Suprapubic skin (tissue), 4 donors: ENCODE measurements at regions not wholly inside any gene's neighbourhood (a gene's known extent, or its start where the extent isn't known, plus 50 kb on each side); places are given as distances from the start of the nearest gene placed in this dataset.

Experiments
- DNase-seq, 2 donors: peaks; one replicate each; pipeline ENCODE4 v3.0.0-alpha.2; 2019; ENCODE audit warnings: low spot score in 2 of 2
- H3K27ac ChIP-seq: fragments of 200-600 bp; sonication (generic); one replicate; pipeline ENCODE4 v1.5.1; 2019
- H3K27me3 ChIP-seq: fragments of 200-600 bp; sonication (generic); one replicate; pipeline ENCODE4 v1.5.1; 2019
- H3K36me3 ChIP-seq: fragments of 200-600 bp; sonication (generic); one replicate; pipeline ENCODE4 v1.5.1; 2019
- H3K4me1 ChIP-seq: fragments of 200-600 bp; sonication (generic); one replicate; pipeline ENCODE4 v1.5.1; 2019
- H3K4me3 ChIP-seq: fragments of 200-600 bp; sonication (generic); one replicate; pipeline ENCODE4 v1.5.1; 2019; ENCODE audit warnings: mild to moderate bottlenecking
- H3K9me3 ChIP-seq: fragments of 200-600 bp; sonication (generic); one replicate; pipeline ENCODE4 v1.5.1; 2019
- EP300 ChIP-seq: sonication (generic); formaldehyde crosslinking; IDR thresholded peaks from one replicate; pipeline ENCODE4 v1.6.1; 2017; ENCODE audit warnings: antibody characterized with exemption
- POLR2A ChIP-seq, 2 donors: fragments of 450-650 bp; IDR thresholded peaks; one replicate each; pipeline ENCODE4 v1.6.1; 2017; ENCODE audit warnings: antibody characterized with exemption in 2 of 2, mild to moderate bottlenecking in 2 of 2, moderate library complexity in 2 of 2
- POLR2AphosphoS5 ChIP-seq, 3 donors: sonication (generic); formaldehyde crosslinking; IDR thresholded peaks; one replicate each; pipeline ENCODE4 v1.6.1; 2017; ENCODE audit warnings: antibody characterized with exemption in 3 of 3
- WGBS: methylation state at CpG from one replicate; pipeline ENCODE4 v1.1.5; 2018; 5-methylcytosine and 5-hydroxymethylcytosine counted together
- TF ChIP-seq, protein P1 (sequence below), 2 donors: fragments of 200-600 bp in 1 of 2; fragments of 450-650 bp in 1 of 2; sonication (generic) in 1 of 2; IDR thresholded peaks; one replicate each; pipeline ENCODE4 v1.5.1; 2016 to 2019; ENCODE audit warnings: antibody characterized with exemption in 2 of 2, mild to moderate bottlenecking in 1 of 2, moderate library complexity in 1 of 2

GRCh38 chr13:72145383-72145782 lies 278.4 kb upstream of the DACH1 start:
- H3K9me3 ChIP-seq, result no peaks in the 10 kb centered on the region
- TF ChIP-seq, protein P1, sequence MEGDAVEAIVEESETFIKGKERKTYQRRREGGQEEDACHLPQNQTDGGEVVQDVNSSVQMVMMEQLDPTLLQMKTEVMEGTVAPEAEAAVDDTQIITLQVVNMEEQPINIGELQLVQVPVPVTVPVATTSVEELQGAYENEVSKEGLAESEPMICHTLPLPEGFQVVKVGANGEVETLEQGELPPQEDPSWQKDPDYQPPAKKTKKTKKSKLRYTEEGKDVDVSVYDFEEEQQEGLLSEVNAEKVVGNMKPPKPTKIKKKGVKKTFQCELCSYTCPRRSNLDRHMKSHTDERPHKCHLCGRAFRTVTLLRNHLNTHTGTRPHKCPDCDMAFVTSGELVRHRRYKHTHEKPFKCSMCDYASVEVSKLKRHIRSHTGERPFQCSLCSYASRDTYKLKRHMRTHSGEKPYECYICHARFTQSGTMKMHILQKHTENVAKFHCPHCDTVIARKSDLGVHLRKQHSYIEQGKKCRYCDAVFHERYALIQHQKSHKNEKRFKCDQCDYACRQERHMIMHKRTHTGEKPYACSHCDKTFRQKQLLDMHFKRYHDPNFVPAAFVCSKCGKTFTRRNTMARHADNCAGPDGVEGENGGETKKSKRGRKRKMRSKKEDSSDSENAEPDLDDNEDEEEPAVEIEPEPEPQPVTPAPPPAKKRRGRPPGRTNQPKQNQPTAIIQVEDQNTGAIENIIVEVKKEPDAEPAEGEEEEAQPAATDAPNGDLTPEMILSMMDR (IDR thresholded peaks at IDR 0.05), result no peak
- no peak for TF ChIP-seq EP300
- TF ChIP-seq POLR2AphosphoS5 (IDR thresholded peaks at IDR 0.05), result no peak
- no peak for TF ChIP-seq POLR2A (IDR thresholded peaks at IDR 0.05)
- no peak for DNase-seq
- no peak overlapping the region for H3K4me3 ChIP-seq
- H3K27me3 ChIP-seq, result no peaks in the 10 kb centered on the region
- peaks cover 12% of the 10 kb centered on the region for H3K4me1 ChIP-seq
- no peak overlapping the region for H3K27ac ChIP-seq
- no peaks in the 10 kb centered on the region for H3K36me3 ChIP-seq
- WGBS, result 81% methylated on average over 2 of the region's 2 CpGs

GRCh38 chr13:72144636-72145035 lies 277.6 kb upstream of the DACH1 start:
- Histone ChIP-seq H3K4me1 (peaks cover 12% of the 10 kb centered on the region), H3K4me3 (no peak overlapping the region), H3K27ac (no peak overlapping the region), H3K27me3 (no peaks in the 10 kb centered on the region), H3K9me3 (no peaks in the 10 kb centered on the region), H3K36me3 (no peaks in the 10 kb centered on the region)
- TF ChIP-seq, protein P1 (IDR thresholded peaks at IDR 0.05), result no peak
- TF ChIP-seq POLR2AphosphoS5 (IDR thresholded peaks at IDR 0.05), result no peak
- TF ChIP-seq EP300, result no peak
- TF ChIP-seq POLR2A (IDR thresholded peaks at IDR 0.05), result no peak
- no peak for DNase-seq

- WGBS, result 25% methylated on average over 3 of the region's 3 CpGs
- DNase-seq, result no peak
- H3K9me3 ChIP-seq, result no peaks in the 10 kb centered on the region
- no peaks in the 10 kb centered on the region for H3K27me3 ChIP-seq
- peaks cover 12% of the 10 kb centered on the region for H3K4me1 ChIP-seq
- H3K27ac ChIP-seq, result no peak overlapping the region
- no peak overlapping the region for H3K4me3 ChIP-seq
- H3K36me3 ChIP-seq, result no peaks in the 10 kb centered on the region
- TF ChIP-seq, protein P1 (IDR thresholded peaks at IDR 0.05), result no peak
- TF ChIP-seq POLR2AphosphoS5 (IDR thresholded peaks at IDR 0.05), result no peak
- no peak for TF ChIP-seq EP300
- TF ChIP-seq POLR2A (IDR thresholded peaks at IDR 0.05), result no peak
These were observed 275.0 kb upstream of the DACH1 start for GRCh38 chr13:72141855-72142519.

DNA sequence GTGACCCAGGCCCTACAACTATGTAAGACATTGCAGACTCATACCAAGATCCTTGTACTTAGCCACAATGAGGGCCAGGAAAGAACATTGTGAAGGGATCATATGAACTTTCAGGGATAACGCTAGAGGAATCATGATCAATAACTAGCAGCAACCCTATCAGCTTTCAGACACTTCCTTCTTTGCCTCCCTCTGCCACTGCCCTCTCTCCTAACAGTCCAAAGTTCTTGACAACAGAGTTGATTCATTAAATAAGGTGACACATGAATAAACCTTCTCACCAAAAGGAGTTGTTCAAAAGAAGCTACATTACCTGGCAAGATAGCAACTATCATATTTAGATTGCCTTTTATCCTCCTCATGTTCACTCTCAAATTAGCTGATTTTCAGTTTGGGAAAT lies 272.2 kb upstream of the DACH1 start:
- Histone ChIP-seq H3K4me3 (no peak overlapping the region), H3K27ac (no peak overlapping the region), H3K36me3 (no peaks in the 10 kb centered on the region), H3K4me1 (peaks cover 12% of the 10 kb centered on the region), H3K27me3 (no peaks in the 10 kb centered on the region), H3K9me3 (no peaks in the 10 kb centered on the region)
- DNase-seq, result no peak
- WGBS, result 30% methylated on average over 1 of the region's 1 CpG
- no peak for TF ChIP-seq POLR2A (IDR thresholded peaks at IDR 0.05)
- TF ChIP-seq, protein P1 (IDR thresholded peaks at IDR 0.05), result no peak
- no peak for TF ChIP-seq EP300
- TF ChIP-seq POLR2AphosphoS5 (IDR thresholded peaks at IDR 0.05), result no peak

DNA sequence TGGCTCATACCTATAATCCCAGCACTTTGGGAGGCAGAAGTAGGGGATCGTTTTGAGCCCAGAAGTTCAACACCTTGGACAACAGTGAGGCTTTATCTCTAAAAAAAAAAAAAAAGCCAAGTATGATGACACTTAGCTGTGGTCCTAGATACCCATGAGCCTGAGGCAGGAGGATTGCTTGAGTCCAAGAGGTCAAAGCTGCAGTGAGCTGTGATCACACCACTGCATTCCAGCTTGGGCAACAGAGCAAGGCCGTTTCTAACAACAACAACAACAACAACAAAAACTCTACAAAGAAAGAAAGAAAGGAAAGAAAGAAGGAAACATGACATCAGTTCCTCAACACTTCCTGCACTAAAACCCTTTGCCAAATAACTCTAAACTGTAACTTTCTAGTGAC lies 265.1 kb upstream of the DACH1 start:
- H3K4me1 ChIP-seq, result no peaks in the 10 kb centered on the region
- TF ChIP-seq POLR2A (IDR thresholded peaks at IDR 0.05), result no peak
- TF ChIP-seq, protein P1 (IDR thresholded peaks at IDR 0.05), result no peak
- no peak for TF ChIP-seq POLR2AphosphoS5 (IDR thresholded peaks at IDR 0.05)
- TF ChIP-seq EP300, result no peak
- DNase-seq, result no peak
- no peak overlapping the region for H3K27ac ChIP-seq
- H3K27me3 ChIP-seq, result no peaks in the 10 kb centered on the region
- H3K36me3 ChIP-seq, result no peaks in the 10 kb centered on the region
- no peaks in the 10 kb centered on the region for H3K9me3 ChIP-seq
- 70% methylated on average over 2 of the region's 2 CpGs for WGBS
- no peak overlapping the region for H3K4me3 ChIP-seq
